Activated CD8-positive, alpha-beta T cell treated with anti-CD3 and anti-CD28 coated beads for 36 hours (primary cell): ENCODE measurements at regions not wholly inside any gene's neighbourhood (a gene's known extent, or its start where the extent isn't known, plus 50 kb on each side); places are given as distances from the start of the nearest gene placed in this dataset.

Source experiments
- ATAC-seq: fragments of 200-7000 bp; cut with Tn5 transposase; one replicate; pipeline ENCODE4 v1.10.0; 2021; ENCODE audit warnings: mild to moderate bottlenecking, moderate library complexity
- CTCF ChIA-PET: fragments of 350-600 bp; sonication (Branson Sonifier 250); formaldehyde crosslinking; loops from one replicate; lab custom pipeline; 2021; ENCODE audit warnings: antibody characterized with exemption; lab: Charles Lee
- POLR2A ChIA-PET: fragments of 350-600 bp; sonication (Branson Sonifier 250); formaldehyde crosslinking; loops from one replicate; lab custom pipeline; 2021; ENCODE audit warnings: antibody characterized with exemption; lab: Charles Lee
- DNase-seq: peaks from one replicate; pipeline ENCODE4 v3.0.0-alpha.2; 2020
- H3K27ac Mint-ChIP-seq: one replicate; pipeline ENCODE4 v1.8.0; 2021; ENCODE audit warnings: mild to moderate bottlenecking, mixed read lengths
- H3K27me3 Mint-ChIP-seq: one replicate; pipeline ENCODE4 v1.8.0; 2021; ENCODE audit warnings: mixed read lengths
- H3K36me3 Mint-ChIP-seq: one replicate; pipeline ENCODE4 v1.8.0; 2021; ENCODE audit warnings: low read depth, mixed read lengths
- H3K4me1 Mint-ChIP-seq: one replicate; pipeline ENCODE4 v1.8.0; 2021; ENCODE audit warnings: low read depth, mixed read lengths
- H3K4me3 Mint-ChIP-seq: one replicate; pipeline ENCODE4 v1.8.0; 2021; ENCODE audit warnings: mild to moderate bottlenecking, moderate library complexity, mixed read lengths
- H3K9me3 Mint-ChIP-seq: one replicate; pipeline ENCODE4 v1.8.0; 2021; ENCODE audit warnings: mixed read lengths
- intact Hi-C: fragments of 100-400 bp; cut with micrococcal nuclease; formaldehyde crosslinking; loops from one replicate; pipeline ENCODE4 v1.10.0; 2022
- TF ChIP-seq, protein P1 (sequence below): fragments of 200-600 bp; IDR thresholded peaks from one replicate; pipeline ENCODE4 v1.8.0; 2022; ENCODE audit warnings: antibody characterized with exemption, mild to moderate bottlenecking

DNA sequence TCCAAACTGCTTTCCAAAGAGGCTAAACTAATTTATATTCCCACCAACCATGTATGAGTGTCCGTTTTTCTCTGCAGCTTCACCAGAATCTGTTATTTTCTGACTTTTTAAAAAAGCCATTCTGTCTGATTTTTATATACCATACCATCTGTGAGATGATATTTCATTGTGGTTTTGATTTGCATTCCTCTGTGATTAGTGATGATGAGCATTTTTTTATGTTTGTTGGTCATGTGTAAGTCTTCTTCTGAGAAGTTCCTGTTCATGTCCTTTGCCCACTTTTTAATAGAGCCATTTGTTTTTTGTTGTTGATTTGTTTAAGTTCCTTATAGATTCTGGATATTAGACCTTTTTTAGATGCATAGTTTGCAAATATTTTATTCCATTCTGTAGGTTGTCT is 179.4 kb upstream of the ALCAM start:
- no peak overlapping the region for H3K4me3 Mint-ChIP-seq
- H3K4me1 Mint-ChIP-seq = no peaks in the 10 kb centered on the region
- CTCF ChIA-PET = no interaction called here
- H3K27me3 Mint-ChIP-seq = no peaks in the 10 kb centered on the region
- intact Hi-C loops = no loop called here
- peaks cover under 1% of the 10 kb centered on the region for H3K9me3 Mint-ChIP-seq
- POLR2A ChIA-PET = no interaction called here
- ATAC-seq (no peak), DNase-seq (no peak)
- no peak overlapping the region for H3K27ac Mint-ChIP-seq
- TF ChIP-seq, protein P1, sequence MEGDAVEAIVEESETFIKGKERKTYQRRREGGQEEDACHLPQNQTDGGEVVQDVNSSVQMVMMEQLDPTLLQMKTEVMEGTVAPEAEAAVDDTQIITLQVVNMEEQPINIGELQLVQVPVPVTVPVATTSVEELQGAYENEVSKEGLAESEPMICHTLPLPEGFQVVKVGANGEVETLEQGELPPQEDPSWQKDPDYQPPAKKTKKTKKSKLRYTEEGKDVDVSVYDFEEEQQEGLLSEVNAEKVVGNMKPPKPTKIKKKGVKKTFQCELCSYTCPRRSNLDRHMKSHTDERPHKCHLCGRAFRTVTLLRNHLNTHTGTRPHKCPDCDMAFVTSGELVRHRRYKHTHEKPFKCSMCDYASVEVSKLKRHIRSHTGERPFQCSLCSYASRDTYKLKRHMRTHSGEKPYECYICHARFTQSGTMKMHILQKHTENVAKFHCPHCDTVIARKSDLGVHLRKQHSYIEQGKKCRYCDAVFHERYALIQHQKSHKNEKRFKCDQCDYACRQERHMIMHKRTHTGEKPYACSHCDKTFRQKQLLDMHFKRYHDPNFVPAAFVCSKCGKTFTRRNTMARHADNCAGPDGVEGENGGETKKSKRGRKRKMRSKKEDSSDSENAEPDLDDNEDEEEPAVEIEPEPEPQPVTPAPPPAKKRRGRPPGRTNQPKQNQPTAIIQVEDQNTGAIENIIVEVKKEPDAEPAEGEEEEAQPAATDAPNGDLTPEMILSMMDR = no peak
- H3K36me3 Mint-ChIP-seq = no peaks in the 10 kb centered on the region

DNA sequence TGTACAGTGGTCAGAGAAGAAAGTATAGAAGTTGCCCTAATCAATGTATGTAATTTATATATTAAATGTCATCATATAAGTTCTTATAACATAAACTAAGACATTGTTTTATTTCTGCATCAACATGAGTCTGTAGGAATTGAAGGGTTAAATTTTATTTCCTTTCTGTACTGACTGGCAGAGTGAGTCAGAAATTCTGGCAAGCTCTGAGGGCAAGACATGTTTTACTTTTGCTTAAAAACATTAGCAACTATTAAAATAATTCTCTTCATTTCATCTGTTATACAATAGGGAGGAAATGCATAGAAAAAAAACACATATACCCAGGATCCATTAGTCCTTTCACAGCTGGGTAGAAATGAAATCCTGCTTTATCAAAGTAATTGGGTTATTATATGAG is 171.4 kb upstream of the ALCAM start:
- Mint-ChIP-seq H3K4me1 (no peaks in the 10 kb centered on the region), H3K9me3 (peaks cover 2% of the 10 kb centered on the region), H3K27me3 (no peaks in the 10 kb centered on the region), H3K36me3 (no peaks in the 10 kb centered on the region), H3K27ac (no peak overlapping the region), H3K4me3 (no peak overlapping the region)
- intact Hi-C loops = no loop called here
- CTCF ChIA-PET = interaction anchor here (0.8 kb wide), 1 partner anchor 24 kb away, joined by 3 read pairs; no protein-coding TSS in a partner anchor
- DNase-seq (no peak), ATAC-seq (no peak)
- TF ChIP-seq, protein P1 = no peak
- POLR2A ChIA-PET = no interaction called here

DNA sequence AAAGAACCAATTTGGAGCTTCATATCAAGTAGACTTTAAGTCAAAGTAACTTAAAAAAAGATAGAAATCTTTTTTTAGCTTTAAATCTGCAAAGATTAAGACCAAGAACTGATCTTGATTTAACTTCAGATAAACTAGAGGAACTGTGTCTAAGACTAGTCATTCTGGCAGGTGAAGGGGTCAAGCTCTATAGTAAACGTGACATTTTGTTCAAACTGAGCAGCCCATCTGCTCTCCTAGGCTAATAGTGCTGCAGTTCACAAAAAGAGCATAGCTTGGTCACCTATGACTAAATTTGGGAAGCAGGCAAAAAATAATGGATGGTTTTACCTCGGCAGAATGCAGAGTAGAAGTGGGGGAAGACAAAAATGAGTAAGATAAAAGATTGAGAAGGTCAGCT is 168.8 kb upstream of the ALCAM start:
- intact Hi-C loops = no loop called here
- CTCF ChIA-PET = interaction anchor here (1.0 kb wide), 1 partner anchor 35 kb away, joined by 3 read pairs; no protein-coding TSS in a partner anchor
- POLR2A ChIA-PET = no interaction called here
- no peak overlapping the region for H3K27ac Mint-ChIP-seq
- no peak for DNase-seq
- TF ChIP-seq, protein P1 = no peak
- no peak overlapping the region for H3K4me3 Mint-ChIP-seq
- H3K36me3 Mint-ChIP-seq = no peaks in the 10 kb centered on the region
- no peaks in the 10 kb centered on the region for H3K9me3 Mint-ChIP-seq
- H3K27me3 Mint-ChIP-seq = no peaks in the 10 kb centered on the region
- H3K4me1 Mint-ChIP-seq = no peaks in the 10 kb centered on the region
- ATAC-seq = no peak

DNA sequence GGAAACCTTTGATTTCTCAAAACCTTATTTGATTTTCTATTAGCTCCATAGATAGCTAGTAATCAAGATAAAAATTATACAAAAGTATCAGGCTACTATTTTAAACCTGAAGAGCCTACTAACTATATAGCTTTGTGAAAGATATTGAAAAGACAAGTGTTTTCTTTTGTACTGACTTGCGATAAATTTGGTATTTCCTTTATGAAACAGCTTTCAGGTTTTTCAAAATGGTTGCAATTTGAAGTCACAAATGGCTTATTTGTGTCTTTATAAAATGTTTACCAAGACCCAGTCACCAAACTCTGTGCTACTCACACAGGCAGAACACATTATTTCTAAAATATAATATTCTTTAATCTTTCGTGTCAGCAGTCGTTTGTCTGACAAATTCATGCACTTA is 167.5 kb upstream of the ALCAM start:
- Mint-ChIP-seq H3K36me3 (no peaks in the 10 kb centered on the region), H3K4me3 (no peak overlapping the region), H3K27ac (no peak overlapping the region), H3K9me3 (no peaks in the 10 kb centered on the region), H3K27me3 (no peaks in the 10 kb centered on the region), H3K4me1 (no peaks in the 10 kb centered on the region)
- intact Hi-C loops = no loop called here
- TF ChIP-seq, protein P1 = no peak
- DNase-seq (no peak), ATAC-seq (no peak)
- ChIA-PET CTCF (no interaction called here), POLR2A (no interaction called here)

DNA sequence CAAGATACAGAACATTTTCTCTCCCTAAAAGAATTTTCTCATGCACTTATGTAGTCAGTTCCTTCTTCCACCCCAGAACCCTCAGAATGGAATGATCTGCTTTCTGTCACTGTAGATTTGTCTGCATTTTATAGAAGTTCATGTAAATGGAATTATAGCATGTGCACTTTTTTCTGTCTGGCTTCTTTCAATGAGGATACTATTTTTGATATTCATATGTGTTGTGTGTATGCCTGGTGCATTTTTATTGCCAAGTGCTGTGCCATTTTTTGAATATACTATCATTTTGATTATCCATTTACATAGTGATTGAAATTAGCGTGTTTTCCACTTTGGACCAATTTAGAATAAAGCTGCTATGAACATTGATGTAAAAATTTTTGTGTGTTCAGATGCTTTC is 156.6 kb upstream of the ALCAM start:
- no peak overlapping the region for H3K4me3 Mint-ChIP-seq
- CTCF ChIA-PET = no interaction called here

More for the DNA sequence above, 156.6 kb upstream of the ALCAM start:
- no peak for ATAC-seq
- POLR2A ChIA-PET = no interaction called here
- DNase-seq = no peak
- intact Hi-C loops = no loop called here
- Mint-ChIP-seq H3K27me3 (no peaks in the 10 kb centered on the region), H3K27ac (no peak overlapping the region), H3K9me3 (no peaks in the 10 kb centered on the region), H3K36me3 (no peaks in the 10 kb centered on the region), H3K4me1 (no peaks in the 10 kb centered on the region)
- TF ChIP-seq, protein P1 = no peak
